GM03348 (cell line): ENCODE measurements at regions not wholly inside any gene's neighbourhood (a gene's known extent, or its start where the extent isn't known, plus 50 kb on each side); places are given as distances from the start of the nearest gene placed in this dataset.
"Not testable (repeated sequence)": the region's sequence is repeated elsewhere in the genome, so short reads cannot be mapped to it uniquely, and the experiment has no call there.

Experiments
- DNase-seq: peaks from one replicate; pipeline ENCODE4 v3.0.0; 2012; ENCODE audit warnings: low spot score

DNA sequence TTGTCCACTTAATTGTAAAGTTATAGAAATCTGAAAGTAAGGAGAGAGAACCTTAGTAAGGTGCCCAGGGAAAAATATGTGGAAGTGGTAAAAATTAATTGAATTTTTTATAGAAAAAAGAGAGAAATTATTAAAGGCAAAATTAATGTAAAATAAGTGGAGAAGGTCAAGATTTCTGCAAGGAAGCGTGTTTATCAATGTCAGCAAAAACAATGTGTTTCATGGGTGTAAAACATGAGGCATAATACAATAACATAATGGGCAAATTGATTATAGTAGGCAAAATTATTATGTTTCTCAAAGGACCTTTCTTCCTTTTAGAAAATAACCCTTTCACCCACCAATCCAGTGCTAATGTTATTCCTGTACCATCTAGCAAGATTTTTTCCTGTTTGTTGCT, 1520.1 kb downstream of the REEP3 start:
- no peak for DNase-seq

DNA sequence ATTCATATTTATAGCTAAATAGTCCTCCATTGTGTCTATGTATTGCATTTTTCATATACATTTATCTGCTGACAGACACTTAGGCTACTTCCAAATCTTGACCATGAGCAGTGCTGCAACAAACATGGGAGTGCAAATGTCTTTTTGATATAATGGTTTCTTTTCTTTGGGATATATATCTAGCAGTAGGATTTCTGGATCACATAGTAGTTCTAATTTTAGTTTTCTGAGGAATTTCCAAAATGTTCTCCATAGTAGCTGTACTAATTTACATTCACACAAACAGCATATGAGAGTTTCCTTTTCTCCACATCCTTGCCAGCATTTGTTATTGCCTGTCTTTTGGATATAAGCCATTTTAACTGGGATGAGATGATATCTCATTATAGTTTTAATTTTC, 1521.3 kb downstream of the REEP3 start:
- DNase-seq, result no peak

- no peak for DNase-seq
Measured at GRCh38 chr10:65046831-65047230, 1525.6 kb downstream of the REEP3 start.

- DNase-seq, result not testable (repeated sequence)
Measured at GRCh38 chr10:65052111-65052510, 1530.9 kb downstream of the REEP3 start.

GRCh38 chr10:65053397-65053796, 1532.2 kb downstream of the REEP3 start:
- DNase-seq, result not testable (repeated sequence)

DNA sequence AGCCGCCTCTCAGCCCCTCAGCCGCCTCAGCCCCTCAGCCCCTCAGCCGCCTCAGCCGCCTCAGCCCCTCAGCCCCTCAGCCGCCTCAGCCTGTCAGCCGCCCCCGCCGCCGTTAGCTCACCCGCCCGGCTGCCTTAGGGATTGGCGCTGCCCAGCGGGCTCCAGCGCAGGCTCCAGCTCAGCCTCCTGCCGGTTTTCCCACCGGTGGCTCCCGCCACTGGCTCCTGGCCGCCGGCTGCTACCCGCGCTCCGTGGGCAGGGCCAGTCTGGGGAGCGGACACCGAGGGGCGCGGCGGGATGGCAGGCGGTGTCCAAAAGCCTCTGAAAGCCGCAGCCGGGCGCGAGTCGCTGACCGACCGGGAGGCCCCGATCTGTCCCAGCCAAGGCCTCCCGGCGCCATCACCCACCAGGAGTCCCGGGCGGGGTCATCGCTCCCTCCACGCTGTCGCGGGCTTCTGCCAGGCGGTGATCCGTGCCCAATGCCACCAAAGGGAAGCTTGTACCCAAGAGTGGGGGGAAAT, 1532.7 kb downstream of the REEP3 start:
- DNase-seq, result not testable (repeated sequence)

DNA sequence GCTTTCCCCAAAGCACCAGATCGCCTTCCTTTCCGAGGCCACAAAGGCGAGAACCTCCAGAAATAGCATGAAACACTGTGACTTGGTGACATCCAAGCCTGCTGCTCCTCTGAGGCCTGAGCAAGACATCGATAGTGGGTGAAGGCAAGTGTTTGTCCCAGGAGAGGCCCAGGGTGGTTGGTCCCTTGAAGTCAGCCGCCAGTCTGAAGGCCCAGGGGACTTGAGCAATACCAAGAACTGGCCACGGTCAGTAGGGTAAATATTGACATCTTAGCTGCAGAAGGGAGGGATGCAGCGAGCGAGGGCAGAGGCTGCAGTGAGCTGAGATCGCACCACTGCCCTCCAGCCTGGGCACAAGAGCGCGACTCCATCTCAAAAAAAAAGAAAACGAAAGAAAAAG, 1533.5 kb downstream of the REEP3 start:
- DNase-seq, result not testable (repeated sequence)

DNA sequence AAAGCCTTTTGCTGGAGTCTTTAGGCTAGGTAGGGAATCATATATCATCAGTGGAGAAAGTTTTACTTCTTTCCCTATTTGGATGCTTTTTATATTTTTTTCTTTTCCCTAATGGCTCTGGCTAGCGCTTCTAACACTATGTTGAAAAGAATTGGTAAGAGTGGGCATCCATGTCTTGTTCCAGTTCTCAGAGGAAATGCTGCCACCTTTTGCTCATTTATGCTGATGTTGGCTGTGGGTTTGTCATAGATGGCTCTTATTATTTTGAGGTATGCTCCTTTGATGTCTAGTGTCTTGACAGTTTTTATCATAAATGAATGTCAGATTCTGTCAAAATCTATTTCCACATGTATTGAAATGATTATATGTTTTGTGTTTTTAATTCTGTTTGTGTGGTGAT, 1544.1 kb downstream of the REEP3 start:
- DNase-seq, result no peak

GRCh38 chr10:65083222-65083621, 1562.0 kb downstream of the REEP3 start:
- DNase-seq, result no peak

- no peak for DNase-seq
Measured at GRCh38 chr10:65090991-65091390, 1569.8 kb downstream of the REEP3 start.

DNA sequence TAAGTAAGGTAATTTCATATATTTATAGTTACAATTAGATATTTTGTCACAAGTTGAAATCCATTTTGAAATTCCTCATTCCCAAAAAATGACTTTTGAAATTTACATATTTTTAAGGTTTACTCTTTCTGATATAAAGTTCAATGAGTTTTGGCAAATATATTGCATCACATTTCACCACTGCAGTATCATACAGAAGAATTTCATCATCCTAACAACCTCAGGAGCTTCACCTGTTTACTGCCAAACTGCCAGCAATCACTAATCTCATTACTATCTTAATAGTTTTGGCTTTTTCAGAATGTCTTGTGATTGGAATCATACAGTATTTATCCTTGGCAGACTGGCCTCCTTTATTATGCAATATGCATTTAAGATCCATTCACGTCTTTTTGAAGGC, 1578.9 kb downstream of the REEP3 start:
- DNase-seq, result no peak

DNA sequence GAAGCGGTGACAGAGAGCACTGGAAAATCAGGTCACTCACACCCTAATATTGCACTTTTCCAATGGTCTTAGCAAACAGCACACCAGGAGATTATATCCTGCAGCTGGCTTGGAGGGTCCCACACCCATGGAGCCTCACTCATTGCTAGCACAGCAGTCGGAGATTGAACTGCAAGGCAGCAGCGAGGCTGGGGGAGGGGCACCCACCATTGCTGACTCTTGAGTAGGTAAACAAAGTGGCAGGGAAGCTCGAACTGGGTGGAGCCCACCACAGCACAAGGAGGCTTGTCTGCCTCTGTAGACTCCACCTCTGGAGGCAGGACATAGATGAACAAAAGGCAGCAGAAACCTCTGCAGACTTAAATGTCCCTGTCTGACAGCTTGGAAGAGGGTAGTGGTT, 1579.7 kb downstream of the REEP3 start:
- DNase-seq, result not testable (repeated sequence)

DNA sequence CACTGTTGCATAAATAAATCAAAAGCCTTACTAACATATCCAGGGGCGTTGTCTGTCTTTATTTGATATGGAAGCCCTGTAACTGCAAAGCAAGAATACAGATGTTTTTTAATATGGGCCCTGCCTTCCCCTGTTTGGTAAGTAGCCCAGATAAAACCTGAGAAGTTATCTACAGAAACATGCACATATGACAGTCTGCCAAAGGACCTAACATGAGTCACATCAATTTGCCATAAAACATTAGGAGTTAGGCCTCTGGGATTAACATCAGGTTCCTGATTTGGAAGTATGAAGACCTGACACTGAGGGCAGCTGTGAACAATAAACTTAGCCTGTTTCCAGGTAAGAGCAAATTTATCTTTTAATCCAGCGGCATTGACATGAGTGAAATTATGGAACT, 1588.8 kb downstream of the REEP3 start:
- no peak for DNase-seq

DNA sequence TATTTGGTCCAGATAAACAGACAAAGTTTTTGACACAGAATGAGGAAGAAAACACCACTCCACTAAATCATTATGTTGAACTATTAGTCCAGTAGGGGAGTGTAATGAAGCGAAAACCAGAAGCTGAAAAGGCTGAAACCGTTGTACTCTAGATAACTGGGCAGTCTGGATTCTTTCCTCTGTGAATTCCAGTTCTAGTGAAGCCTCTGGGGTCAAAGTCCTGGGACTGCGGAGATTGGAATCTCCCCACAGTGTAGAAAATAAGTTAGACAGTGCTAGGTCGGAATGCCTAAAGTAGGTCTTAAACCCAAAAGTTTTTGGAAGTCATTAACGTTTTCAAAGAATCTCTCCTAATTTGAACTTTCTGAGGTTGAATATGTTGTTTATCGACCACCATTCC, 1589.9 kb downstream of the REEP3 start:
- not testable (repeated sequence) for DNase-seq

DNA sequence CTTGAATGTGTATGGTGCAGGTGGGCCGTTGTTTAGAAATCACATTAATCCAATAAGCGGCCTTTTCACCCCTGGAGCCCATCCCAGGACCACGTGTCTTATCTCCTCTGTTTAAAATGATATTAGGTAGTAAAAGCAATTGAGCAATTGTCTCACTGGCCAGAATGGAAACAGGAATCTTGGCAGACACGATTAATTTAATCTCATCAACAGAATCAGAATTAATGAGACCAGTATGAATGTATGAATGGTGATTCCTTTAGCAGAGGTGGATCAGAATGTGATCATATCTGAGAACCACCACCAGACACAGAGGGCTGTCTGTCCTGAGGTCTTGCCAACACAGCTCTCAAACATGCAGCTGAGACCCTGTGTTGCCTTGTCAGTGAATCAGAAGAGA, 1591.4 kb downstream of the REEP3 start:
- no peak for DNase-seq

GRCh38 chr10:65123120-65123519, 1601.9 kb downstream of the REEP3 start:
- no peak for DNase-seq

DNA sequence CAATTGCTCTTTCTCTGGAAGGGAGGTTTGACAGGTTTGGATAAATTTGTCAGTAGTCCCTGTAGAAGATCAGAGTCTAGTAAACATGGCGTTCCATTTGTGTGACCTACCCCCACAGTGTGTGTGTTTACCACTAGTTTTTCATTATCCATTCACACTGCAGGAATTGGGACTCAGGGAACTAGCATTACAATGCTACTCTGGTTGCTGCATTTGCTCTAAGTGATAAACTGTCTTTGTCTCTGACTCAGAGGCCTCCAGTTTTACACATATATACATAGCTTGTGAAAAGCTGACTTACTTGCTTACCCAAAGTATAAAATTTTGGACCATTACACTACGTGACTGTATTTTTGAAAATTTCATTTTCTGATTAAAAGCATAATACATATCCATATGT, 1604.0 kb downstream of the REEP3 start:
- DNase-seq, result no peak

GRCh38 chr10:65126288-65126687, 1605.1 kb downstream of the REEP3 start:
- no peak for DNase-seq

DNA sequence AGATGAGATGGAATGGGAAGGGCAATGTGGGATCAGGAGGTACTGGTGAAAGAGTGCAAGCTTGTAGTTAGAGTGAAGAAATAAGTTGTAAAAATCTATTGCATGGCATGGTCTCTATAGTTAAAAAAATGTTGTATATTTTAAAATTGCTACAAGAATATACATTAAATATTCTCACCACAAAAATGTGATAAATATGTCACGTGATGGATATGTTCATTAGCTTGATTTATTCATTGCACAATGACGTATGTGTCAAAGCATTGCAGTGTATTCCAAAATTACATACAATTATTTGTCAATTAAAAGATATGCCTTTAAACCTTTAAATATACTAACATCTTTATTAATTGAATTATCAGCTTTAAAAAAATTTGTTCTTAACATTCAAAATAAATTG, 1607.1 kb downstream of the REEP3 start:
- DNase-seq, result no peak

- no peak for DNase-seq
Measured at GRCh38 chr10:65130162-65130758, 1609.1 kb downstream of the REEP3 start.

DNA sequence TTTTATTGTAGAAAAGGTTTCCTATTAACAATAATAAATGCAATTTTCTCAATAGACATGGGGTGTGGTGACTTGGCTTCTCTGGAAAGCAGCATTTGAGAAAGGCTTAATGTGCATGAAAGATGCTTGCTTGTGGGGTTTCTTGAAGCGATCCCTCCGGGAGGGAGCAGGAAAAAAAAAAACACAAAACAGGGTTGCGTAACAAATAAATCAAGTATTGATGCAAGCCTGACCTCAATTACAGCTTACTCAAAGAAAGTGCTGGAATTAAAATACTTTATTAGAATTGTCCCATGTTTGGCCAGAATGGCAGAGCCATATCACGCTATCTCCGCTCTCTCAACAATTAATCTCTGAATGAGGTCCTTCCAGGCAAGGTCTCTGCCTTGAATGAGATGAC, 1612.5 kb downstream of the REEP3 start:
- no peak for DNase-seq

DNA sequence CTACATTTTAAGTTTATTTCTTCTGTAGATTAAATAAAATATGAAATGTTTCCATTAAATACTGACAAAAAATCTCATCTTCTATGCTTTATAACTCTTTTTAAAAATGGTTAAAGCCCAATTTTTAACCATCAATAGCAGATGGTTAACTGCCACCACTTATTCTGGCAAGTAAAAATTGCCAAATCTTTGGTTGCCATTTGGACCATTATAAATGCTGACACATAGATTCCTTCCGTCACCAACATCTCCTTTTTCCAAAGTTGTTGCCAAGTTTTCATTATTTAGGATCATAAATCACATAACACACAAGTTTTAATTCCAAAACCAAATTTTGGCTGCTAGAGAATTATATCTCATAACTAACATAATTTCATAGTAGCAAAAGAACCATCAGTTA, 1614.3 kb downstream of the REEP3 start:
- no peak for DNase-seq

GRCh38 chr10:65142641-65143435, 1621.6 kb downstream of the REEP3 start:
- DNase-seq, result no peak

- no peak for DNase-seq
Measured at GRCh38 chr10:65143723-65144122, 1622.5 kb downstream of the REEP3 start.
